ENCODE measurements at regions not wholly inside any gene's neighbourhood (a gene's known extent, or its start where the extent isn't known, plus 50 kb on each side); places are given as distances from the start of the nearest gene placed in this dataset.

GRCh38 chr12:60114169-60114568, 518.3 kb downstream of the SLC16A7 start:
- TF ChIP-seq POLR2A (IDR thresholded peaks at IDR 0.05) = no peak
- TF ChIP-seq, protein P1, sequence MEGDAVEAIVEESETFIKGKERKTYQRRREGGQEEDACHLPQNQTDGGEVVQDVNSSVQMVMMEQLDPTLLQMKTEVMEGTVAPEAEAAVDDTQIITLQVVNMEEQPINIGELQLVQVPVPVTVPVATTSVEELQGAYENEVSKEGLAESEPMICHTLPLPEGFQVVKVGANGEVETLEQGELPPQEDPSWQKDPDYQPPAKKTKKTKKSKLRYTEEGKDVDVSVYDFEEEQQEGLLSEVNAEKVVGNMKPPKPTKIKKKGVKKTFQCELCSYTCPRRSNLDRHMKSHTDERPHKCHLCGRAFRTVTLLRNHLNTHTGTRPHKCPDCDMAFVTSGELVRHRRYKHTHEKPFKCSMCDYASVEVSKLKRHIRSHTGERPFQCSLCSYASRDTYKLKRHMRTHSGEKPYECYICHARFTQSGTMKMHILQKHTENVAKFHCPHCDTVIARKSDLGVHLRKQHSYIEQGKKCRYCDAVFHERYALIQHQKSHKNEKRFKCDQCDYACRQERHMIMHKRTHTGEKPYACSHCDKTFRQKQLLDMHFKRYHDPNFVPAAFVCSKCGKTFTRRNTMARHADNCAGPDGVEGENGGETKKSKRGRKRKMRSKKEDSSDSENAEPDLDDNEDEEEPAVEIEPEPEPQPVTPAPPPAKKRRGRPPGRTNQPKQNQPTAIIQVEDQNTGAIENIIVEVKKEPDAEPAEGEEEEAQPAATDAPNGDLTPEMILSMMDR (IDR thresholded peaks at IDR 0.05) = no peak

Measured in adrenal gland (tissue), 5 donors.